ENCODE measurements at regions not wholly inside any gene's neighbourhood (a gene's known extent, or its start where the extent isn't known, plus 50 kb on each side); places are given as distances from the start of the nearest gene placed in this dataset.
A peak's percentile ranks its signal among the peaks of the same experiment; 100 is the strongest.

DNA sequence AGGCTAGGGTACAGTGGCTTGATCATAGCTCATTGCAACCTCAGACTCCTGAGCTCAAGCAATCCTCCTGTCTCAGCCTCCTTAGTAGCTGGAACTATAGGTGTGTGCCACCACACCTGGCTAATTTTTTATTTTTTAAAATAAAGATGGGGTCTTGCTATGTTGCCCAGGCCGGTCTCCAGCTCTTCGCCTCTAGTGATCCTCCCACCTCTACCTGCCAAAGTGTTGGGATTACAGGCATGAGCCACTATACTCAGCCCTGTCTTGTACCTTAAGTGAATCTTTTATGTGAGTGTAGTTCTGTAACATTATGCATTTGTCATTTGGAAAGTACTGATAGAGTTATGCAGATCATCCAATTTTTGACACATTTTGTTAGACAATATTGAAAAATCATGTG, 66.9 kb upstream of the C15orf39 start:
- DNase-seq, result no peak

DNA sequence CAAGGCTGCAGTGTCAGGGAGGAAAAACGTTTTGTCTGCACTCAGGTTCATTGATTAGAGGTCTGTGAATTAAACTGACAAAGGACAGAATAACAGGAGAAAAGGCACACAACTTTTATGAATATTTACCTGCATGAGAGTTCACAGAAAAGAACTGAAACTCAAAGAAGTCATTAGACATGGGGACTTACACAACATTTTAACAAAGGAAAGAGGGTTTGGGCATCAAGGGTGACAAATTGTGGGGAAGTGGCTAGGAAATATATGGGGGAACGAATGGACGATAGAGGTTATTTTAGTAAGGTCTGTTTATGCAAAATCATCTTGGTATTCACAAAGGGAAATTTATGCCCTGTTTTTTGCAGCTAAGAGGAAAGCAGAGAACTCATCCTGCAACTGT, 65.6 kb upstream of the C15orf39 start:
- no peak for DNase-seq

- DNase-seq, result no peak
Measured at GRCh38 chr15:75136758-75137157, 64.9 kb upstream of the C15orf39 start.

- DNase-seq, result peak; percentile 89
Measured at GRCh38 chr15:75138016-75138999, 63.4 kb upstream of the C15orf39 start.

- no peak for DNase-seq
Measured at GRCh38 chr15:75140080-75140879, 61.4 kb upstream of the C15orf39 start.

GRCh38 chr15:75142499-75142898, 59.2 kb upstream of the C15orf39 start:
- no peak for DNase-seq

DNA sequence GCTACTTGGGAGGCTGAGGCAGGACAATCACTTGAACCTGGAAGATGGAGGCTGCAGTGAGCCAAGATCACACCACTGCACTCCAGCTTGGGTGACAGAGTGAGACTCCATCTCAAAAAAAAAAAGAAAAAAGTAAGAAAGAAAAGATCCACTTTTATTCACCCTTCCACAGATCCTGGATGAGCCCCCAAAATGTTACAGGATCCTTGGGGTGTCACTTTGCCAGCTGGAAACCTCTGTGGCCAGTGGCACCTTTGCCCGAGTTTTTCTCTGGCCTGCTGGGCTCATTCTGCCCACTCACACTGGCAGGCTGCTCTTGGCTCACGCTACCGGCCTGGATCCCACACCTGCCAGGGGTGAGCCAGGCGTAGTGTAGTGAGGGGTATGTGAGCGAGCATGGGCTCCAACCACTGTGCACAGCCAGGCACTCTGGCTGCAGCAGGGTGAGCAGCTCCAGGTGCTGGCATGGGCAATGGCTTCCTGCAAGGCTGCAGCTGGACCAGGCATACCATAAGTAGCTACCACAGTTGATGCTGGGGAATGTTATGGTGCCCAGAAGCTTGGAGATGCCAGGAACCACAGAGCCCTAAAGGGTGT, 57.8 kb upstream of the C15orf39 start:
- DNase-seq, result no peak

GRCh38 chr15:75145027-75145841, 56.4 kb upstream of the C15orf39 start:
- DNase-seq, result peak; percentile 22

- DNase-seq, result no peak
Measured at GRCh38 chr15:75148280-75148679, 53.4 kb upstream of the C15orf39 start.

DNA sequence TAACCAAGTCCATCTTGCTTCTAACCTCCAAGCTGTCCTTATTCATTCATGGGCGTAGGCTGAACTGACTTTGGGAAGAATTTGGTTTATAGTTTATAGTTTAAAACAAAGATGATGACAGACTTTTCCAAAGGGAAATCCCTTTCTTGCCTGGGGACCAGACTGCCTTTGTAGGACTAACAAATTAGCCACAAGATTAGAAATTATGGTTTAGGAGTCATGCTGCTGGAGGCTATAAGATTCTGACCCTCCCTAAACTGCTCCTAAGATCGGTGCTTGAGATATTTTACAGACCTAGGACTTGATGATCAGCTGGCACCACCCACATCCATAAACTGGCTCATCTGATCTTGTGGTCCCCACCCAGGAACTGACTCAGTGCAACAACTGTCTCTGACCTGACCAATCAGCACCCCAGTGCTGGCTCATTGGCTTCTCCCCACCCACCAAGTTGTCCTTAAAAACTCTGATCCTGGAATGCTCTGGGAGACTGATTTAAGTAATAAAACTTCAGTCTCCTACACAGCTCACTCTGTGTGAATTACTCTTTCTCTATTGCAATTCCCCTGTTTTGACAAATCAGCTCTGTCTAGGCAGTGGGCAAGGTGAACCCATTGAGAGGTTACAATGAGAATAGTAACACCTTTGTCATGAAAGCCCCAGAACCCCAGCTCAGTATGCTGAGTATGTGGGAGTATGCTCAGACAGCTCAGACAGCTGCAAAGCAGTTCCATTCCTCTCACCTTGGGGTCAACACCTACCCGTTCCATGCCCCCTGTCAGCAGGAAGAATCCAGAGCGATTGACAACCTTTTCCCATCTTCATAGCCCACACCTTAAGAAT, 51.6 kb upstream of the C15orf39 start:
- DNase-seq, result peak; percentile 91

DNA sequence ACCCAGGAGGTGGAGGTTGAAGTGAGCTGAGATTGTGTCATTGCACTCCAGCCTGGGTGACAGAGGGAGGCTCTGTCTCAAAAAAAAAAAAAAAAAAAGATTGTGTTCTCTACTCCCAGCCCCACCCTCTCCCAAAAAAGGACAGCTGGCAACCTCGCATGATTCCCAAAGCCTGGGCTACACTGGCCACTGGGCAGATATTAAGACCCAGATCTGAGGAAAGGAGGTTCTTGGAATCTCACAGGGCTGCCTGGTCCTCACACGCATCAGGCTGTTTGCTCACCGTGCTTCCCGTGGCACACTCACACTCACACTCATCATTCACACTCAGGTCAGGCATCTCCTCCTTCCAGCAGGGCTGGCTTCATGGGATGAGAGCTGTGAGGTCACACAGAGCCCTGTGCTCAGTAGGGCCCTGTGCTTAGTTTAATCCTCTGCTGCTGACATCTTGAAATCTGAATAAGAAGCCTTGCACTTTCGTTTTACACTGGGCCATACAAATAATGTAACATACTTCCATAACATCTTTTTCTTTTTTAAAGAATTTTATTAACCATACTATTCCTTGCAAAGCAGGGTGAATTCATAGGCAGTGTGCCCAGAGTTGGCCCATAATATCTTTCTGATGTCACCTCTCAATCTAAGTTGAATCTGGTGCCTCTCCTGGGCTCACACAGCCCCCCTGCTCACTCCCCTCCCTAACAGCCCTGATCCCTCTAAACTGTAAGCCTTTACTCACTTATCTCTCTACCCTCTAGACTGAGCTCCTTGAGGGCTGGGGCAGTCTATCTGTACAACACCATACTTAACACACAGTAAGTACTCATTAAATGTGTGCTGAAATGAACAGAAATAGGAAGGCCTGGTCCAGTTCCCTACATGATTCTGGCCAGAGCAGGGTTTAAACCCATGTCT, 50.2 kb upstream of the C15orf39 start:
- no peak for DNase-seq

Data from fibroblast of skin of back (primary cell).